Spleen (tissue), 11 donors: ENCODE measurements at regions not wholly inside any gene's neighbourhood (a gene's known extent, or its start where the extent isn't known, plus 50 kb on each side); places are given as distances from the start of the nearest gene placed in this dataset.

Experiments
- DNase-seq: peaks from one replicate; pipeline ENCODE4 v3.0.0-alpha.2; 2020
- H3K27ac ChIP-seq, 8 donors: fragments of 200-600 bp; sonication (generic) in 7 of 8; 1 replicate in 4 of 8; 2 replicates in 4 of 8; pipeline versions ENCODE4 v1.5.0 to v1.8.0; 2016 to 2021; ENCODE audit warnings: inconsistent platforms in 4 of 8, mild to moderate bottlenecking in 4 of 8, moderate library complexity in 1 of 8
- H3K27me3 ChIP-seq, 7 donors: fragments of 200-600 bp; sonication (generic) in 6 of 7; replicated peaks in 1 of 7; 1 replicate in 4 of 7; 2 replicates in 3 of 7; pipeline versions ENCODE4 v1.5.0 to v1.8.0; 2016 to 2021; ENCODE audit warnings: inconsistent platforms in 3 of 7, mild to moderate bottlenecking in 1 of 7
- H3K36me3 ChIP-seq, 6 donors: fragments of 200-600 bp; sonication (generic) in 5 of 6; 1 replicate in 4 of 6; 2 replicates in 2 of 6; pipeline versions ENCODE4 v1.5.0 to v1.8.0; 2016 to 2021; ENCODE audit warnings: inconsistent platforms in 2 of 6
- H3K4me1 ChIP-seq, 6 donors: fragments of 200-600 bp; sonication (generic) in 5 of 6; 1 replicate in 3 of 6; 2 replicates in 3 of 6; pipeline versions ENCODE4 v1.5.0 to v1.8.0; 2016 to 2021; ENCODE audit warnings: inconsistent platforms in 3 of 6
- H3K4me3 ChIP-seq, 8 donors: fragments of 200-600 bp; sonication (generic) in 7 of 8; 1 replicate in 4 of 8; 2 replicates in 4 of 8; pipeline versions ENCODE4 v1.5.0 to v1.8.0; 2016 to 2021; ENCODE audit warnings: inconsistent platforms in 4 of 8, mild to moderate bottlenecking in 4 of 8, moderate library complexity in 2 of 8
- H3K9me3 ChIP-seq, 8 donors: fragments of 200-600 bp; sonication (generic) in 7 of 8; 1 replicate in 4 of 8; 2 replicates in 4 of 8; pipeline versions ENCODE4 v1.5.0 to v1.8.0; 2016 to 2021; ENCODE audit warnings: inconsistent platforms in 4 of 8
- POLR2A ChIP-seq, 3 donors: fragments of 450-650 bp; IDR thresholded peaks; one replicate each; pipeline ENCODE4 v1.5.1; 2017; ENCODE audit warnings: antibody characterized with exemption in 3 of 3, mild to moderate bottlenecking in 1 of 3
- POLR2AphosphoS5 ChIP-seq, 3 donors: sonication (generic); formaldehyde crosslinking; IDR thresholded peaks; one replicate each; pipeline ENCODE4 v1.5.1; 2017; ENCODE audit warnings: antibody characterized with exemption in 3 of 3
- WGBS, 5 donors: extraction: QIAGEN DNeasy Blood & Tissue Kit in 3 of 5; methylation state at CpG; one replicate each; pipeline versions ENCODE4 v1.1.5 to v1.1.7; 2013 to 2018; 5-methylcytosine and 5-hydroxymethylcytosine counted together
- intact Hi-C: fragments of 100-400 bp; cut with DNase I; formaldehyde crosslinking; loops from one replicate; pipeline ENCODE4 v1.15.0; 2023; ENCODE audit warnings: low total_unique reads
- TF ChIP-seq, protein P1 (sequence below), 11 experiments: fragments of 200-600 bp in 7 of 11; fragments of 450-650 bp in 4 of 11; sonication (generic) in 4 of 11; IDR thresholded peaks in 8 of 11; conservative IDR thresholded peaks in 3 of 11; 1 replicate in 7 of 11; 2 replicates in 4 of 11; pipeline versions ENCODE4 v1.4.0 to v1.8.0; 2016 to 2021; ENCODE audit warnings: antibody characterized with exemption in 11 of 11, inconsistent platforms in 4 of 11, mild to moderate bottlenecking in 1 of 11
- donor health status: healthy with polysubstance abuse.
- donor health status: DM: no; HTN: no; CAD: no; lungs with moderate emphysema.
- donor health status: DM: no; HTN: no; CAD: no.
- donor health status: Bipolar disorder and iron deficiency.
- donor health status: healthy.
- donor health status: DM: no; HTN: no; CAD: no.
- donor health status: DM: yes; HTN: yes; CAD: no.

DNA sequence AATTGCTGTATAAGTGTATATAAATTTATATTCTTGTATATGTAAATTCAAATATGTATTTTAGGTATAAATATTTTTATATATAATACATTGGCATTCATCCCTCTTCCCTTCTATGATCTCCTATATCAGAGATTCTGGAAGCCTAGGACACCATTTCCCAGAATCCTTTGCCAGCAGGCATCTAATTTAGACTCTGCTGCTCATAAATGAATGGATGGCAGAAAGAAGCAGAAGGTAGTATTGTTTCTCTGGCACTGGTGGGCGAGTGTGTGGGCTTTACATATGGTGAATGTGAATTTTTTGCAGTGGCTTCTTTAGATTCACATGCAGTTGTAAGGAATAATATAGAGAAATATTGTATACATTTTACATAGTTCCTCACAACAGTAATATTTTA, 215.2 kb upstream of the THSD7B start:
- Histone ChIP-seq H3K27ac (no peak overlapping the region), H3K36me3 (no peaks in the 10 kb centered on the region), H3K4me3 (no peak overlapping the region), H3K27me3 (peaks cover 0 to 16% (median 0%) of the 10 kb centered on the region in 7 donors), H3K9me3 (no peaks in the 10 kb centered on the region), H3K4me1 (no peaks in the 10 kb centered on the region)
- no peak for TF ChIP-seq POLR2A (IDR thresholded peaks at IDR 0.05)
- TF ChIP-seq, protein P1, sequence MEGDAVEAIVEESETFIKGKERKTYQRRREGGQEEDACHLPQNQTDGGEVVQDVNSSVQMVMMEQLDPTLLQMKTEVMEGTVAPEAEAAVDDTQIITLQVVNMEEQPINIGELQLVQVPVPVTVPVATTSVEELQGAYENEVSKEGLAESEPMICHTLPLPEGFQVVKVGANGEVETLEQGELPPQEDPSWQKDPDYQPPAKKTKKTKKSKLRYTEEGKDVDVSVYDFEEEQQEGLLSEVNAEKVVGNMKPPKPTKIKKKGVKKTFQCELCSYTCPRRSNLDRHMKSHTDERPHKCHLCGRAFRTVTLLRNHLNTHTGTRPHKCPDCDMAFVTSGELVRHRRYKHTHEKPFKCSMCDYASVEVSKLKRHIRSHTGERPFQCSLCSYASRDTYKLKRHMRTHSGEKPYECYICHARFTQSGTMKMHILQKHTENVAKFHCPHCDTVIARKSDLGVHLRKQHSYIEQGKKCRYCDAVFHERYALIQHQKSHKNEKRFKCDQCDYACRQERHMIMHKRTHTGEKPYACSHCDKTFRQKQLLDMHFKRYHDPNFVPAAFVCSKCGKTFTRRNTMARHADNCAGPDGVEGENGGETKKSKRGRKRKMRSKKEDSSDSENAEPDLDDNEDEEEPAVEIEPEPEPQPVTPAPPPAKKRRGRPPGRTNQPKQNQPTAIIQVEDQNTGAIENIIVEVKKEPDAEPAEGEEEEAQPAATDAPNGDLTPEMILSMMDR (IDR thresholded peaks at IDR 0.05 in 8 of 11, conservative IDR thresholded peaks at IDR 0.05 in 3 of 11), result no peak
- TF ChIP-seq POLR2AphosphoS5 (IDR thresholded peaks at IDR 0.05), result no peak
- 30 to 71% (median 33%) methylated on average over 1 of the region's 1 CpG for WGBS, 5 donors
- intact Hi-C loops, result no loop called here
- DNase-seq, result no peak

DNA sequence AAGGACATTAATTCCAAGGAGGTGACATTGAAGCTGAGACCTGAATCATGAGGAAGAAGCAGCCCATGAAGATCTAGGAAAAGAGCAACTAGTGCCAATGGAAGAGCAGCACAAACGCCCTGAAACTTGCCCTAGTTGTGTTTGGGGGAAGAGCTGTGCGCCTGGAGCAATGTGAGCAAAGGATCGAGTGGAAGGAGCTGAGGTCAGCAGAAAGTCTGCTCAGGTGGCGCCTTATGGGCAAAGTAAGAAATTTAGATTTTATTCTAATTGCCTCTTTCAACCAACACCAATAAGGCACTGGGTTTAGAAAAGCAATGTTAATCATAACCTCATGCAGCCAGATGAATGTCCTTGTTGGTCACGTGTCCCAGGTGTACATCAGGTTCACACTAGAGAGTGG, 226.0 kb upstream of the THSD7B start:
- intact Hi-C loops, result no loop called here
- DNase-seq, result no peak
- TF ChIP-seq POLR2A (IDR thresholded peaks at IDR 0.05), result no peak
- WGBS, 5 donors, result 74 to 89% (median 79%) methylated on average over 5 of the region's 5 CpGs
- Histone ChIP-seq H3K27me3 (peaks cover 0 to 4% (median 0%) of the 10 kb centered on the region in 7 donors), H3K9me3 (no peaks in the 10 kb centered on the region), H3K27ac (no peak overlapping the region), H3K4me3 (no peak overlapping the region), H3K4me1 (no peaks in the 10 kb centered on the region), H3K36me3 (no peaks in the 10 kb centered on the region)

DNA sequence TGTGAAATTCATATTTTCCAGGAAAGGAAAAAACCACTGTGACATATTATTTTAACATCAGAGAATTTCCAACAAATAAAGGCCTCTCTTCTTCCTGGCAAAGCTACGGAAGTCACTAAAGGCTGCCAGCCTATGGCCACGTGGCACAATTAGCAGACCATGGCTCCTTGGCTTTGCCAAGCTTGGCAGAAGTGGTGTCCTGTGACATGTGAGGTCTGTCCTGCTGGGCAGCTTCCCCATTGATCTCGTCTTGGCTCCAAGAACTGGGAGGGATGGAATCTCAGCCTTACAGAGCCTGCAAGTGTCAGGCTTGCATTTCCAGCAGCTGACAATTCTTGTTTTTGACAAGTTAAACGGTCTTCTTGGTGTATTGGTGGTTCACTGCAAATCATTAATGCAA, 226.9 kb upstream of the THSD7B start:
- peaks cover 0 to 4% (median 0%) of the 10 kb centered on the region in 7 donors for H3K27me3 ChIP-seq
- no peak overlapping the region for H3K27ac ChIP-seq
- no peak overlapping the region for H3K4me3 ChIP-seq
- H3K9me3 ChIP-seq, result no peaks in the 10 kb centered on the region
- TF ChIP-seq, protein P1 (IDR thresholded peaks at IDR 0.05 in 8 of 11, conservative IDR thresholded peaks at IDR 0.05 in 3 of 11), result no peak
- TF ChIP-seq POLR2A (IDR thresholded peaks at IDR 0.05) (no peak), POLR2AphosphoS5 (IDR thresholded peaks at IDR 0.05) (no peak)
- H3K36me3 ChIP-seq, result no peaks in the 10 kb centered on the region
- no peaks in the 10 kb centered on the region for H3K4me1 ChIP-seq
- no peak for DNase-seq
- WGBS, 5 donors, result 62 to 69% (median 67%) methylated on average over 4 of the region's 4 CpGs
- intact Hi-C loops, result no loop called here

DNA sequence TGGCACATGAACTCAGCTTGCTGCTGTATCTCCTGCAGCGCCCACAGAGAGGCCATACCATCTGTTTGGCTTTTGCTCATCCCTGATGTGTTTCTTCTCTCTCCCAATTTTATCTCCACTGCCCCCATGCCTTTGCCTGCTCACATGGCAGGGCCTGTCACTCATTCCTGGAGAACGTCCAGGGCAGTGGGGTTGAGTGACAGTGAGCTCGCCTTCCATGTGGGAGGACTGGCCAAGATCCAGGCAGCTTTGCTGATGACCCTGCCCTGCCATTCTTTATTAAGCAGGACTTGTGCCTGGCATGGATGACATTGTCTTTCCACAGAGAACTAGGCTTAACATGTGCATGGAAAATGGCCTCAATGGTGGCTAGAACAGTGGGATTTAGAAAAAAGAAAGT, 230.5 kb upstream of the THSD7B start:
- H3K9me3 ChIP-seq, result no peaks in the 10 kb centered on the region

More for the DNA sequence above, 230.5 kb upstream of the THSD7B start:
- H3K36me3 ChIP-seq, result no peaks in the 10 kb centered on the region
- no peak overlapping the region for H3K27ac ChIP-seq
- intact Hi-C loops, result no loop called here
- H3K27me3 ChIP-seq, result peaks cover 0 to 4% (median 0%) of the 10 kb centered on the region in 7 donors
- TF ChIP-seq, protein P1 (IDR thresholded peaks at IDR 0.05 in 8 of 11, conservative IDR thresholded peaks at IDR 0.05 in 3 of 11), result no peak
- no peak for TF ChIP-seq POLR2AphosphoS5 (IDR thresholded peaks at IDR 0.05)
- no peak for TF ChIP-seq POLR2A (IDR thresholded peaks at IDR 0.05)
- 57 to 69% (median 67%) methylated on average over 3 of the region's 3 CpGs for WGBS, 5 donors
- H3K4me1 ChIP-seq, result no peaks in the 10 kb centered on the region
- DNase-seq, result no peak
- H3K4me3 ChIP-seq, result no peak overlapping the region
